ENCODE measurements at regions not wholly inside any gene's neighbourhood (a gene's known extent, or its start where the extent isn't known, plus 50 kb on each side); places are given as distances from the start of the nearest gene placed in this dataset.
A peak's percentile ranks its signal among the peaks of the same experiment; 100 is the strongest.

GRCh38 chr9:684054-684890 lies 157.2 kb upstream of the DMRT1 start:
- Histone ChIP-seq H3K4me3 (peak overlapping the region in 1 of 4 donors; percentile 12), H3K4me1 (peaks cover 0 to 43% (median 28%) of the 10 kb centered on the region in 4 donors), H3K27ac (peak overlapping the region; percentile 30 to 74 (median 68)), H3K27me3 (no peaks in the 10 kb centered on the region), H3K9me3 (no peaks in the 10 kb centered on the region), H3K36me3 (no peaks in the 10 kb centered on the region)
- TF ChIP-seq CTCF (IDR thresholded peaks at IDR 0.05) (no peak), POLR2AphosphoS5 (IDR thresholded peaks at IDR 0.05) (peak in 1 of 3 donors; percentile 26)
- peak in 1 of 2 donors; percentile 57 for DNase-seq
- intact Hi-C loops (cut with DNase I; ENCODE audit: low total_unique reads), result no loop called here
- 39 to 57% (median 52%) methylated on average over 9 of the region's 9 CpGs for WGBS, 5 donors

- H3K4me1 ChIP-seq, result peaks cover 0 to 43% (median 28%) of the 10 kb centered on the region in 4 donors
- 40 to 50% (median 49%) methylated on average over 4 of the region's 4 CpGs for WGBS, 5 donors
- H3K4me3 ChIP-seq, result no peak overlapping the region
- no peaks in the 10 kb centered on the region for H3K27me3 ChIP-seq
- H3K27ac ChIP-seq, result peak overlapping the region in 4 of 5 donors; percentile 30 to 74 (median 68)
- intact Hi-C loops (cut with DNase I; ENCODE audit: low total_unique reads), result no loop called here
- no peak for TF ChIP-seq POLR2A (IDR thresholded peaks at IDR 0.05)
- peak in 2 of 3 donors; percentile 27 to 36 for TF ChIP-seq POLR2AphosphoS5 (IDR thresholded peaks at IDR 0.05)
- peak in 1 of 2 donors; percentile 78 for DNase-seq
- H3K36me3 ChIP-seq, result no peaks in the 10 kb centered on the region
- H3K9me3 ChIP-seq, result no peaks in the 10 kb centered on the region
These were observed 156.6 kb upstream of the DMRT1 start for GRCh38 chr9:684941-685340.

DNA sequence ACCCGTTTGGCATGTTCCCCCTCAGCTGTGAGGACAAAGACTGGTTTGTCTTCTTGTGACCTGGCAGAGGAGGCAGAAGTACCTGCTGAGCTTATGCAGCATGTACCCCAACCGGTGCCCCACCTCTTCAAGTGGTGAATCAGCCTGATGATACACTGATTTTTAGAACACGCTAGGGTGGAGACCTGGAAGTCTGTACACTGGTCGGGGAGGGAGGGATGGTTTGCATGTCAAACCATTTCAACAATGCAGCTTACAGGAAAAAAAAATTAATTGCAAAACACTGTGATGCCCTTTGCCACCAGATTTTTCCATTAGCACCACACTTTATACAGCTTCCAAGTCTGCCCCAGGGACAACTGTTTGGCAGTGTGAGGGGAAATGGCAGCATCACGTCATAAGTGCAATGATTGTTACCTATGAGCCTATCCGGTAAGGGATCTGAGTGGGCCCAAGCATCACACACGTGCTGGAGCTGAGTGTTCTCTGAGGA lies 155.1 kb upstream of the DMRT1 start:
- no peaks in the 10 kb centered on the region for H3K36me3 ChIP-seq
- TF ChIP-seq EP300 (IDR thresholded peaks at IDR 0.05) (no peak), POLR2AphosphoS5 (IDR thresholded peaks at IDR 0.05) (peak in 1 of 3 donors; percentile 38)
- H3K9me3 ChIP-seq, result no peaks in the 10 kb centered on the region
- no peaks in the 10 kb centered on the region for H3K27me3 ChIP-seq
- peak overlapping the region in 4 of 5 donors; percentile 30 to 74 (median 68) for H3K27ac ChIP-seq
- peaks cover 0 to 53% (median 31%) of the 10 kb centered on the region in 4 donors for H3K4me1 ChIP-seq
- 66 to 83% (median 78%) methylated on average over 7 of the region's 7 CpGs for WGBS, 5 donors
- intact Hi-C loops (cut with DNase I; ENCODE audit: low total_unique reads), result no loop called here
- no peak overlapping the region for H3K4me3 ChIP-seq
- peak in 1 of 2 donors; percentile 43 for DNase-seq

GRCh38 chr9:687034-687785 lies 154.3 kb upstream of the DMRT1 start:
- Histone ChIP-seq H3K9me3 (no peaks in the 10 kb centered on the region), H3K4me3 (no peak overlapping the region), H3K27me3 (no peaks in the 10 kb centered on the region), H3K36me3 (no peaks in the 10 kb centered on the region), H3K27ac (peak overlapping the region in 2 of 5 donors; percentile 68 to 74), H3K4me1 (peaks cover 0 to 53% (median 31%) of the 10 kb centered on the region in 4 donors)
- no peak for TF ChIP-seq CTCF (IDR thresholded peaks at IDR 0.05)
- TF ChIP-seq POLR2AphosphoS5 (IDR thresholded peaks at IDR 0.05), result no peak
- no peak for TF ChIP-seq POLR2A (IDR thresholded peaks at IDR 0.05)
- no peak for TF ChIP-seq EP300 (IDR thresholded peaks at IDR 0.05)
- 88 to 94% (median 92%) methylated on average over 4 of the region's 4 CpGs for WGBS, 5 donors
- DNase-seq, result no peak
- intact Hi-C loops (cut with DNase I; ENCODE audit: low total_unique reads), result no loop called here

DNA sequence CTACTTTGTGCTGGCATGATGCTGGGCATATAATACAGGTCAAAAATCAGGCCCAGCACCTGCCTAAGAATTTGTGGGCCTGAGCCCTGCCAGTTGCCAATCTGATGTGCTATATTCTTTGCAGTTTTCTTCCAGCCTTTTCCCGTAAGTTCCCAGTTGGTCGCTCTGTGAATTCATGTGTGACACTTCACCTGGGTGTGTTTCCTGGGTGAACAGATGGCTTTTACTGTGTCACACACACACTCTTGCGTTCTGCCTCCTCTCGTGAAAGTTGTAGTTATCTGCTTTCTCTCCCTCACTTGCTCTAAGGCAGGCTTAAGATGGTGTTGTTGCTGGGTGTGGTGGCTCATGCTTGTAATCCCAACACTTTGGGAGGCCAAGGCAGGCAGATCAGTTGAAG lies 153.5 kb upstream of the DMRT1 start:
- Histone ChIP-seq H3K4me1 (peaks cover 0 to 54% (median 32%) of the 10 kb centered on the region in 4 donors), H3K9me3 (no peaks in the 10 kb centered on the region), H3K4me3 (no peak overlapping the region), H3K36me3 (no peaks in the 10 kb centered on the region), H3K27ac (peak overlapping the region in 1 of 5 donors; percentile 8), H3K27me3 (no peaks in the 10 kb centered on the region)
- no peak for TF ChIP-seq EP300 (IDR thresholded peaks at IDR 0.05)
- no peak for TF ChIP-seq CTCF (IDR thresholded peaks at IDR 0.05)
- TF ChIP-seq POLR2A (IDR thresholded peaks at IDR 0.05), result no peak
- TF ChIP-seq POLR2AphosphoS5 (IDR thresholded peaks at IDR 0.05), result no peak
- DNase-seq, result no peak
- 87 to 96% (median 92%) methylated on average over 4 of the region's 4 CpGs for WGBS, 5 donors
- intact Hi-C loops (cut with DNase I; ENCODE audit: low total_unique reads), result no loop called here
